SU-DHL-6 (cell line): ENCODE measurements at regions not wholly inside any gene's neighbourhood (a gene's known extent, or its start where the extent isn't known, plus 50 kb on each side); places are given as distances from the start of the nearest gene placed in this dataset.

ENCODE experiments used
- EZH2phosphoT487 ChIP-seq: fragments of 200-600 bp; sonication (generic), shearing (Covaris generic); conservative IDR thresholded peaks from 2 replicates; pipeline ENCODE4 v1.6.1; 2018; ENCODE audit warnings: mild to moderate bottlenecking, antibody characterized with exemption, low read length, moderate library complexity, mixed read lengths
- TF ChIP-seq, protein P1 (sequence below): fragments of 200-600 bp; sonication (generic); IDR thresholded peaks from one replicate; pipeline ENCODE4 v1.5.1; 2017; ENCODE audit warnings: antibody characterized with exemption, mild to moderate bottlenecking, low read length, moderate library complexity; ENCODE audit not compliant: insufficient read depth, poor library complexity, severe bottlenecking

DNA sequence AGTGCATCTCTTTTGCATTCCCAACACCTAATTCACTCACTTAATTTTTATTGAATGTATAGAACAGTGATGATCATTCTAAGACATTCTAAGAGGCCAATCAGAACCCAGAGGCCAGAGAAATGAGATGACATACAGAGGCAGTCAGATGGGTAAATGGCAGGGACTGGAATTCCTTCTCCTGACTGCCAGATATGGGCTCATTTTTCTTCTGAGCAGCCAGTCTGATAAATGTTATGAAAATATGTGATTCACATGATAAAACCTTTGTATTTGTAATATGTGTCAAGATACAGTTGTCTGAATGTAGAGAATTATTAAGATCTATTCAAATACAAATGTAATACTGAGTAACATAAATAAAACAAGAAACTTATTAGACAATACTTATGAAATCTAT is 277.8 kb downstream of the EPM2A start:
- TF ChIP-seq, protein P1, sequence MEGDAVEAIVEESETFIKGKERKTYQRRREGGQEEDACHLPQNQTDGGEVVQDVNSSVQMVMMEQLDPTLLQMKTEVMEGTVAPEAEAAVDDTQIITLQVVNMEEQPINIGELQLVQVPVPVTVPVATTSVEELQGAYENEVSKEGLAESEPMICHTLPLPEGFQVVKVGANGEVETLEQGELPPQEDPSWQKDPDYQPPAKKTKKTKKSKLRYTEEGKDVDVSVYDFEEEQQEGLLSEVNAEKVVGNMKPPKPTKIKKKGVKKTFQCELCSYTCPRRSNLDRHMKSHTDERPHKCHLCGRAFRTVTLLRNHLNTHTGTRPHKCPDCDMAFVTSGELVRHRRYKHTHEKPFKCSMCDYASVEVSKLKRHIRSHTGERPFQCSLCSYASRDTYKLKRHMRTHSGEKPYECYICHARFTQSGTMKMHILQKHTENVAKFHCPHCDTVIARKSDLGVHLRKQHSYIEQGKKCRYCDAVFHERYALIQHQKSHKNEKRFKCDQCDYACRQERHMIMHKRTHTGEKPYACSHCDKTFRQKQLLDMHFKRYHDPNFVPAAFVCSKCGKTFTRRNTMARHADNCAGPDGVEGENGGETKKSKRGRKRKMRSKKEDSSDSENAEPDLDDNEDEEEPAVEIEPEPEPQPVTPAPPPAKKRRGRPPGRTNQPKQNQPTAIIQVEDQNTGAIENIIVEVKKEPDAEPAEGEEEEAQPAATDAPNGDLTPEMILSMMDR, result no peak
- TF ChIP-seq EZH2phosphoT487, result no peak
